Caco-2 (cell line): ENCODE measurements at regions not wholly inside any gene's neighbourhood (a gene's known extent, or its start where the extent isn't known, plus 50 kb on each side); places are given as distances from the start of the nearest gene placed in this dataset.

ENCODE experiments used
- BruUV-seq: library from RNA; stranded (reverse); fragments of 400-500 nt; replicated peaks from 2 replicates; lab custom pipeline; 2021; lab: Mats Ljungman, UMichigan
- CTCF ChIA-PET: fragments of 300-600 bp; sonication (Branson Sonifier 250); formaldehyde crosslinking; loops from one replicate; lab custom pipeline; 2022; ENCODE audit warnings: antibody characterized with exemption; lab: Charles Lee
- POLR2A ChIA-PET: fragments of 300-600 bp; sonication (Branson Sonifier 250); formaldehyde crosslinking; loops from one replicate; lab custom pipeline; 2022; ENCODE audit warnings: antibody characterized with exemption; lab: Charles Lee
- DNase-seq, 2 experiments: peaks; one replicate each; pipeline versions ENCODE4 v3.0.0 to v3.0.0-alpha.2; 2020 to 2022
- H3K27me3 ChIP-seq: replicated peaks from 2 replicates; pipeline ENCODE4 v1.6.0; 2011; ENCODE audit warnings: low read length; ENCODE audit not compliant: control insufficient read depth, insufficient read depth
- H3K36me3 ChIP-seq: 2 replicates; pipeline ENCODE4 v1.5.1; 2011; ENCODE audit warnings: low read length; ENCODE audit not compliant: control insufficient read depth, insufficient read depth
- H3K4me1 ChIP-seq: fragments of 250-450 bp; sonication (Bioruptor Pico); 2 replicates; pipeline ENCODE4 v1.5.1; 2020; ENCODE audit warnings: mild to moderate bottlenecking
- H3K4me3 ChIP-seq: 2 replicates; pipeline ENCODE4 v1.5.1; 2011; ENCODE audit warnings: low read depth, mild to moderate bottlenecking, control low read depth, low read length
- H3K9me3 ChIP-seq: fragments of 250-450 bp; sonication (Bioruptor Pico); 2 replicates; pipeline ENCODE4 v1.5.1; 2020; ENCODE audit warnings: mild to moderate bottlenecking, moderate library complexity
- H3K27ac Mint-ChIP-seq: one replicate; pipeline ENCODE4 v1.8.0; 2022; ENCODE audit warnings: mixed read lengths; ENCODE audit not compliant: unreplicated experiment
- H3K27me3 Mint-ChIP-seq: one replicate; pipeline ENCODE4 v1.8.0; 2022; ENCODE audit warnings: mixed read lengths; ENCODE audit not compliant: insufficient read depth, unreplicated experiment
- H3K36me3 Mint-ChIP-seq: one replicate; pipeline ENCODE4 v1.8.0; 2022; ENCODE audit warnings: mild to moderate bottlenecking, mixed read lengths; ENCODE audit not compliant: insufficient read depth, unreplicated experiment
- H3K4me1 Mint-ChIP-seq: one replicate; pipeline ENCODE4 v1.8.0; 2022; ENCODE audit warnings: low read depth, mixed read lengths; ENCODE audit not compliant: unreplicated experiment
- H3K4me3 Mint-ChIP-seq: one replicate; pipeline ENCODE4 v1.8.0; 2022; ENCODE audit warnings: mild to moderate bottlenecking, moderate library complexity, mixed read lengths; ENCODE audit not compliant: unreplicated experiment
- H3K9me3 Mint-ChIP-seq: one replicate; pipeline ENCODE4 v1.8.0; 2022; ENCODE audit warnings: mixed read lengths; ENCODE audit not compliant: unreplicated experiment
- intact Hi-C: fragments of 100-400 bp; cut with micrococcal nuclease; formaldehyde crosslinking; loops from one replicate; pipeline ENCODE4 v1.10.0; 2022; ENCODE audit not compliant: unreplicated experiment
- TF ChIP-seq, protein P1 (sequence below), 2 experiments: fragments of 200-600 bp in 1 of 2; IDR thresholded peaks; 1 replicate in 1 of 2; 2 replicates in 1 of 2; pipeline versions ENCODE4 v1.5.1 to v1.8.0; 2011 to 2022; ENCODE audit warnings: antibody characterized with exemption in 1 of 2, control low read depth in 1 of 2, inconsistent platforms in 1 of 2, low read depth in 1 of 2, low read length in 1 of 2, mild to moderate bottlenecking in 1 of 2, moderate library complexity in 1 of 2; ENCODE audit not compliant: insufficient read depth in 1 of 2, severe bottlenecking in 1 of 2, unreplicated experiment in 1 of 2

DNA sequence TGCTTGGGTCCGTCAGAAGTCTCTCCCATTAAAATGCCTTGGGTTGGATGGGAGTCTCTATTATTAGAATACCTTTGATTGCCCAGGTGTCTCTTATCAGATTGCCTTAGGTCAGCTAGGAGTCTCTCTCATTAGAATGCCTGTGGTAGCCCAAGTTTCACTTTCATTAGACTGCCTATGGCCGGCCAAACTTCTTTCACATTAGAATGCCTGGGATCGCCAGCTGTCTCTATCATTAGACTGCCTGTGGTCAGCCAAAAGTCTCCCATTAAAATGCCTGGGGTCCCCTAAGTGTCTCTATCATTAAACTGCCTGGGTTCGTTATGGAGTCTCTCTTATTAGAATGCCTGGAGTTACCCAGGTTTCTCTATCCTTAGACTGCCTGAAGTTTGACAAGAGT lies 1476.7 kb downstream of the UQCRFS1 start:
- H3K4me1 ChIP-seq, result no peaks in the 10 kb centered on the region
- CTCF ChIA-PET, result no interaction called here
- H3K27ac Mint-ChIP-seq, result no peak overlapping the region
- DNase-seq, result no peak
- H3K4me1 Mint-ChIP-seq, result no peaks in the 10 kb centered on the region
- no peaks in the 10 kb centered on the region for H3K27me3 Mint-ChIP-seq
- no TSS peak for BruUV-seq
- no peak overlapping the region for H3K4me3 Mint-ChIP-seq
- no peaks in the 10 kb centered on the region for H3K27me3 ChIP-seq
- no peaks in the 10 kb centered on the region for H3K36me3 ChIP-seq
- 0 out of 2 replicates have a peak, but pooled peaks cover 5% of the 10 kb centered on the region for H3K9me3 ChIP-seq
- no peak overlapping the region for H3K4me3 ChIP-seq
- intact Hi-C loops, result no loop called here
- TF ChIP-seq, protein P1, sequence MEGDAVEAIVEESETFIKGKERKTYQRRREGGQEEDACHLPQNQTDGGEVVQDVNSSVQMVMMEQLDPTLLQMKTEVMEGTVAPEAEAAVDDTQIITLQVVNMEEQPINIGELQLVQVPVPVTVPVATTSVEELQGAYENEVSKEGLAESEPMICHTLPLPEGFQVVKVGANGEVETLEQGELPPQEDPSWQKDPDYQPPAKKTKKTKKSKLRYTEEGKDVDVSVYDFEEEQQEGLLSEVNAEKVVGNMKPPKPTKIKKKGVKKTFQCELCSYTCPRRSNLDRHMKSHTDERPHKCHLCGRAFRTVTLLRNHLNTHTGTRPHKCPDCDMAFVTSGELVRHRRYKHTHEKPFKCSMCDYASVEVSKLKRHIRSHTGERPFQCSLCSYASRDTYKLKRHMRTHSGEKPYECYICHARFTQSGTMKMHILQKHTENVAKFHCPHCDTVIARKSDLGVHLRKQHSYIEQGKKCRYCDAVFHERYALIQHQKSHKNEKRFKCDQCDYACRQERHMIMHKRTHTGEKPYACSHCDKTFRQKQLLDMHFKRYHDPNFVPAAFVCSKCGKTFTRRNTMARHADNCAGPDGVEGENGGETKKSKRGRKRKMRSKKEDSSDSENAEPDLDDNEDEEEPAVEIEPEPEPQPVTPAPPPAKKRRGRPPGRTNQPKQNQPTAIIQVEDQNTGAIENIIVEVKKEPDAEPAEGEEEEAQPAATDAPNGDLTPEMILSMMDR (IDR thresholded peaks at IDR 0.05; ENCODE audit: insufficient read depth in 1 of 2, low read depth in 1 of 2, low read length in 1 of 2, severe bottlenecking in 1 of 2, unreplicated experiment in 1 of 2), result no peak
- peaks cover 59% of the 10 kb centered on the region for H3K9me3 Mint-ChIP-seq
- no peaks in the 10 kb centered on the region for H3K36me3 Mint-ChIP-seq
- POLR2A ChIA-PET, result no interaction called here

DNA sequence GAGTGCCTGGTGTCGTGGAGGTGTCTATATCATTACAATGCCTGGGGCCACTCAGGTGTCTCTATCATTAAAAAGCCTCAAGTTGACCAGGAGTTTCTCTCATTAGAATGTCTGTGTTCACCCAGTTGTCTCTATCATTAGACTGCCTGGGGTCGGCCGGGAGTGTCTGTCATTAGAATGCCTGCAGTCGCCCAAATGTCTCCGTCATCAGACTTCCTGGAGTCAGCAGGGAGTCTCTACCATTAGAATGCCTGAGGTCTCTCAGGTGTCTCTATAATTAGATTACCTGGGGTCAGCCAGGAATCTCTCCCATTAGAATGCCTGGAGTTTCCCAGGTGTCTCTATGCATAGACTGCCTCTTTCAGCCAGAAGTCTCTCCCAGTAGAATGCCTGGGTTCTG lies 1477.6 kb downstream of the UQCRFS1 start:
- BruUV-seq, result no TSS peak
- CTCF ChIA-PET, result no interaction called here

DNA sequence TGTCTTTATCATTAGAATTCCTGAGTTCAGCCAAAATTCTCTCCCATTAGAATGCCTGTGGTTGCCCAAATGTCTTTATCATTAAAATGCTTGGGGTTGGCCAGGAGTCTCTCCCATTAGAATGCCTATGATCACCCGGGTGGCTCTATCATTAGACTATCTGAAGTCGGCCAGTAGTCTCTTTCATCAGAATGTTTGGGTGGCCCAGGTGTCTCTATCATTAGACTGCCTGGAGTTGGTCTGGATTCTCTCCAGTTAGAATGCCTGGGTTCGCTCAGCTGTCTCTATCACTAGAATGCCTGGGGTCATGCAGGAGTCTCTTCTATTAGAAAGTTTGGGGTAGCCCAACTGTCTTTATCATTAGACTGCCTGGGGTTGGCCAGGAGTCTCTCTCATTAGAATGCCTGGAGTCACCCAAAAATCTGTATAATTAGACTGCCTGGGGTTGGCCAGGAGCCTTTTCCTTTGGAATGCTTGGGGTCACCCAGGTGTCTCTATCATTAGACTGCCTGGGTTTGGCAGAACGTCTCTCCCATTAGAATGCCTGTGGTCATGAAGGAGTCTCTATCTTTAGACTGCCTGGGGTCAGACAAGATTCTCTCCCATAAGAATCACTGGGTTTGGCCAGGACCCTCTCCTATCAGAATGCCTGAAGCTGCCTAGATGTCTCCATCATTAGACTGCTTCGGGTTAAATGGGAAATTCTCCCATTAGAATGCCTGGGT lies 1478.3 kb downstream of the UQCRFS1 start:
- Mint-ChIP-seq H3K4me3 (no peak overlapping the region), H3K9me3 (peaks cover 52% of the 10 kb centered on the region), H3K27ac (no peak overlapping the region), H3K36me3 (no peaks in the 10 kb centered on the region), H3K4me1 (no peaks in the 10 kb centered on the region), H3K27me3 (no peaks in the 10 kb centered on the region)
- H3K27me3 ChIP-seq, result no peaks in the 10 kb centered on the region
- DNase-seq, result no peak
- intact Hi-C loops, result no loop called here
- ChIA-PET CTCF (no interaction called here), POLR2A (no interaction called here)
- H3K4me1 ChIP-seq, result no peaks in the 10 kb centered on the region
- TF ChIP-seq, protein P1 (IDR thresholded peaks at IDR 0.05; ENCODE audit: insufficient read depth in 1 of 2, low read depth in 1 of 2, low read length in 1 of 2, severe bottlenecking in 1 of 2, unreplicated experiment in 1 of 2), result no peak
- no peaks in the 10 kb centered on the region for H3K36me3 ChIP-seq
- 0 out of 2 replicates have a peak, but pooled peaks cover 5% of the 10 kb centered on the region for H3K9me3 ChIP-seq
- H3K4me3 ChIP-seq, result no peak overlapping the region
- BruUV-seq, result no TSS peak

More for the DNA sequence above, 1477.6 kb downstream of the UQCRFS1 start:
- Mint-ChIP-seq H3K27me3 (no peaks in the 10 kb centered on the region), H3K4me3 (no peak overlapping the region), H3K36me3 (no peaks in the 10 kb centered on the region), H3K9me3 (peaks cover 59% of the 10 kb centered on the region), H3K4me1 (no peaks in the 10 kb centered on the region), H3K27ac (no peak overlapping the region)
- 0 out of 2 replicates have a peak, but pooled peaks cover 5% of the 10 kb centered on the region for H3K9me3 ChIP-seq
- no peaks in the 10 kb centered on the region for H3K36me3 ChIP-seq
- intact Hi-C loops, result no loop called here
- no peaks in the 10 kb centered on the region for H3K27me3 ChIP-seq
- POLR2A ChIA-PET, result no interaction called here
- H3K4me3 ChIP-seq, result no peak overlapping the region
- DNase-seq, result no peak
- no peaks in the 10 kb centered on the region for H3K4me1 ChIP-seq
- TF ChIP-seq, protein P1 (IDR thresholded peaks at IDR 0.05; ENCODE audit: insufficient read depth in 1 of 2, low read depth in 1 of 2, low read length in 1 of 2, severe bottlenecking in 1 of 2, unreplicated experiment in 1 of 2), result no peak
